Tibial nerve (tissue), 4 donors: ENCODE measurements at regions not wholly inside any gene's neighbourhood (a gene's known extent, or its start where the extent isn't known, plus 50 kb on each side); places are given as distances from the start of the nearest gene placed in this dataset.

ENCODE experiments used
- DNase-seq, 2 donors: peaks; one replicate each; pipeline ENCODE4 v3.0.0-alpha.2; 2019; ENCODE audit warnings: low spot score in 2 of 2
- H3K27ac ChIP-seq, 4 donors: fragments of 200-600 bp; sonication (generic) in 3 of 4; one replicate each; pipeline ENCODE4 v1.5.1; 2017 to 2019; ENCODE audit warnings: mild to moderate bottlenecking in 1 of 4
- H3K27me3 ChIP-seq, 2 donors: fragments of 200-600 bp; sonication (generic) in 1 of 2; one replicate each; pipeline versions ENCODE4 v1.5.1 to v1.6.0; 2017 to 2019
- H3K36me3 ChIP-seq, 3 donors: fragments of 200-600 bp; sonication (generic); one replicate each; pipeline ENCODE4 v1.5.1; 2018 to 2019
- H3K4me1 ChIP-seq, 4 donors: fragments of 200-600 bp; sonication (generic) in 3 of 4; one replicate each; pipeline ENCODE4 v1.5.1; 2017 to 2019
- H3K4me3 ChIP-seq, 4 donors: fragments of 200-600 bp; sonication (generic) in 3 of 4; one replicate each; pipeline ENCODE4 v1.5.1; 2017 to 2019; ENCODE audit warnings: mild to moderate bottlenecking in 1 of 4, moderate library complexity in 1 of 4
- H3K9me3 ChIP-seq, 4 donors: fragments of 200-600 bp; sonication (generic) in 3 of 4; one replicate each; pipeline ENCODE4 v1.5.1; 2017 to 2019
- EP300 ChIP-seq, 2 donors: sonication (generic); formaldehyde crosslinking; IDR thresholded peaks; one replicate each; pipeline ENCODE4 v1.6.1; 2017; ENCODE audit warnings: antibody characterized with exemption in 2 of 2, mild to moderate bottlenecking in 1 of 2
- POLR2A ChIP-seq, 2 donors: fragments of 450-650 bp; IDR thresholded peaks; one replicate each; pipeline ENCODE4 v1.6.1; 2017; ENCODE audit warnings: antibody characterized with exemption in 2 of 2, mild to moderate bottlenecking in 2 of 2, moderate library complexity in 2 of 2
- WGBS, 2 donors: methylation state at CpG; one replicate each; pipeline ENCODE4 v1.1.5; 2018; 5-methylcytosine and 5-hydroxymethylcytosine counted together
- TF ChIP-seq, protein P1 (sequence below), 5 experiments: fragments of 200-600 bp in 3 of 5; fragments of 450-650 bp in 2 of 5; sonication (generic) in 3 of 5; IDR thresholded peaks; one replicate each; pipeline ENCODE4 v1.5.1; 2016 to 2019; ENCODE audit warnings: antibody characterized with exemption in 5 of 5, mild to moderate bottlenecking in 3 of 5, moderate library complexity in 2 of 5

- H3K36me3 ChIP-seq, result no peaks in the 10 kb centered on the region
- H3K9me3 ChIP-seq, result no peaks in the 10 kb centered on the region
- 37 to 71% methylated on average over 2 of the region's 2 CpGs for WGBS, 2 donors
- H3K4me1 ChIP-seq, result no peaks in the 10 kb centered on the region
- DNase-seq, result no peak
- no peak overlapping the region for H3K27ac ChIP-seq
- no peak overlapping the region for H3K4me3 ChIP-seq
- TF ChIP-seq POLR2A (IDR thresholded peaks at IDR 0.05) (no peak), EP300 (IDR thresholded peaks at IDR 0.05) (no peak)
- TF ChIP-seq, protein P1, sequence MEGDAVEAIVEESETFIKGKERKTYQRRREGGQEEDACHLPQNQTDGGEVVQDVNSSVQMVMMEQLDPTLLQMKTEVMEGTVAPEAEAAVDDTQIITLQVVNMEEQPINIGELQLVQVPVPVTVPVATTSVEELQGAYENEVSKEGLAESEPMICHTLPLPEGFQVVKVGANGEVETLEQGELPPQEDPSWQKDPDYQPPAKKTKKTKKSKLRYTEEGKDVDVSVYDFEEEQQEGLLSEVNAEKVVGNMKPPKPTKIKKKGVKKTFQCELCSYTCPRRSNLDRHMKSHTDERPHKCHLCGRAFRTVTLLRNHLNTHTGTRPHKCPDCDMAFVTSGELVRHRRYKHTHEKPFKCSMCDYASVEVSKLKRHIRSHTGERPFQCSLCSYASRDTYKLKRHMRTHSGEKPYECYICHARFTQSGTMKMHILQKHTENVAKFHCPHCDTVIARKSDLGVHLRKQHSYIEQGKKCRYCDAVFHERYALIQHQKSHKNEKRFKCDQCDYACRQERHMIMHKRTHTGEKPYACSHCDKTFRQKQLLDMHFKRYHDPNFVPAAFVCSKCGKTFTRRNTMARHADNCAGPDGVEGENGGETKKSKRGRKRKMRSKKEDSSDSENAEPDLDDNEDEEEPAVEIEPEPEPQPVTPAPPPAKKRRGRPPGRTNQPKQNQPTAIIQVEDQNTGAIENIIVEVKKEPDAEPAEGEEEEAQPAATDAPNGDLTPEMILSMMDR (IDR thresholded peaks at IDR 0.05), result no peak
- H3K27me3 ChIP-seq, result no peaks in the 10 kb centered on the region
Observed at GRCh38 chrX:99914635-99915034, 495.4 kb downstream of the PCDH19 start.

- Histone ChIP-seq H3K9me3 (no peaks in the 10 kb centered on the region), H3K36me3 (no peaks in the 10 kb centered on the region), H3K4me1 (no peaks in the 10 kb centered on the region), H3K4me3 (no peak overlapping the region), H3K27me3 (no peaks in the 10 kb centered on the region), H3K27ac (no peak overlapping the region)
- no peak for TF ChIP-seq POLR2A (IDR thresholded peaks at IDR 0.05)
- TF ChIP-seq, protein P1 (IDR thresholded peaks at IDR 0.05), result no peak
- TF ChIP-seq EP300 (IDR thresholded peaks at IDR 0.05), result no peak
- DNase-seq, result no peak
- 76 to 96% methylated on average over 5 of the region's 5 CpGs for WGBS, 2 donors
Observed at GRCh38 chrX:99913611-99914010, 496.5 kb downstream of the PCDH19 start.

GRCh38 chrX:99909946-99910345 lies 500.1 kb downstream of the PCDH19 start:
- H3K27ac ChIP-seq, result no peak overlapping the region
- no peaks in the 10 kb centered on the region for H3K36me3 ChIP-seq
- TF ChIP-seq, protein P1 (IDR thresholded peaks at IDR 0.05), result no peak
- no peak for TF ChIP-seq EP300 (IDR thresholded peaks at IDR 0.05)
- no peak for TF ChIP-seq POLR2A (IDR thresholded peaks at IDR 0.05)
- no peaks in the 10 kb centered on the region for H3K9me3 ChIP-seq
- H3K4me1 ChIP-seq, result no peaks in the 10 kb centered on the region
- H3K27me3 ChIP-seq, result no peaks in the 10 kb centered on the region
- DNase-seq, result no peak
- 27 to 52% methylated on average over 1 of the region's 1 CpG for WGBS, 2 donors
- H3K4me3 ChIP-seq, result no peak overlapping the region

DNA sequence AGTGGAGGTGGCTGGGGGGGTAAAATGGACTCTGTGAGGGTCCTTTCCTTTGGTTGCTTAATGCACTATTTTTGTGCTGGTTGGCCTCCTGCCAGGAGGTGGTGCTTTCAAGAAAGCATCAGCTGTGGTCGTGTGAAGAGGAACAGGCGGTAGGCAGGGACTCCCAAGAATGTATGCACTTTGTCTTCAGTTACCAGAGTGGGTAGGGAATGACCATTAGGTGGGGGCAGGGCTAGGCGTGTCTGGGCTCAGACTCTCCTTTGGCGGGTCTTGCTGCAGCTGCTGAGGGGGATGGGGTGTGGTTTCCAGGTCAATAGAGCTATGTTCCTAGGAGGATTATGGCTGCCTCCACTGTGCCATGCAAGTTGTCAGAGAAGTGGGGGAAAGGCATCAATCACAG lies 509.0 kb downstream of the PCDH19 start:
- no peak overlapping the region for H3K27ac ChIP-seq
- no peaks in the 10 kb centered on the region for H3K27me3 ChIP-seq
- no peaks in the 10 kb centered on the region for H3K36me3 ChIP-seq
- H3K4me3 ChIP-seq, result no peak overlapping the region
- TF ChIP-seq, protein P1 (IDR thresholded peaks at IDR 0.05), result no peak
- TF ChIP-seq POLR2A (IDR thresholded peaks at IDR 0.05) (no peak), EP300 (IDR thresholded peaks at IDR 0.05) (no peak)
- DNase-seq, result no peak
- H3K9me3 ChIP-seq, result no peaks in the 10 kb centered on the region
- WGBS, 2 donors, result 41 to 49% methylated on average over 2 to 4 of the region's 4 CpGs
- H3K4me1 ChIP-seq, result no peaks in the 10 kb centered on the region

GRCh38 chrX:99887918-99888317 lies 522.2 kb downstream of the PCDH19 start:
- Histone ChIP-seq H3K27ac (no peak overlapping the region), H3K36me3 (no peaks in the 10 kb centered on the region), H3K27me3 (no peaks in the 10 kb centered on the region), H3K9me3 (no peaks in the 10 kb centered on the region), H3K4me3 (no peak overlapping the region), H3K4me1 (no peaks in the 10 kb centered on the region)
- no peak for DNase-seq
- TF ChIP-seq EP300 (IDR thresholded peaks at IDR 0.05) (no peak), POLR2A (IDR thresholded peaks at IDR 0.05) (no peak)
- TF ChIP-seq, protein P1 (IDR thresholded peaks at IDR 0.05), result no peak
- 87 to 93% methylated on average over 16 to 18 of the region's 18 CpGs for WGBS, 2 donors
